DND-41 (cell line): ENCODE measurements at regions not wholly inside any gene's neighbourhood (a gene's known extent, or its start where the extent isn't known, plus 50 kb on each side); places are given as distances from the start of the nearest gene placed in this dataset.

ENCODE experiments used
- ATAC-seq: fragments of 200-7000 bp; cut with Tn5 transposase; 3 replicates; pipeline ENCODE4 v1.9.1; 2021; ENCODE audit warnings: low read depth; ENCODE audit not compliant: insufficient read depth
- DNase-seq: peaks from one replicate; pipeline ENCODE4 v3.0.0-alpha.2; 2020
- H2AFZ ChIP-seq: 2 replicates; pipeline ENCODE4 v1.6.0; 2012; ENCODE audit warnings: low read depth, low read length
- H3K27ac ChIP-seq: 2 replicates; pipeline ENCODE4 v1.5.1; 2012; ENCODE audit warnings: low read length, inconsistent platforms
- H3K27me3 ChIP-seq: fragments of 200-600 bp; sonication (generic); 2 replicates; pipeline ENCODE4 v1.6.0; 2012; ENCODE audit warnings: low read length, mild to moderate bottlenecking, inconsistent platforms; ENCODE audit not compliant: insufficient read depth, poor library complexity
- H3K36me3 ChIP-seq: 2 replicates; pipeline ENCODE4 v1.5.1; 2012; ENCODE audit warnings: low read length, inconsistent platforms; ENCODE audit not compliant: insufficient read depth
- H3K4me1 ChIP-seq: 2 replicates; pipeline ENCODE4 v1.5.1; 2012; ENCODE audit warnings: mild to moderate bottlenecking, low read length; ENCODE audit not compliant: insufficient read depth
- H3K4me2 ChIP-seq: 2 replicates; pipeline ENCODE4 v1.6.0; 2012; ENCODE audit warnings: mild to moderate bottlenecking, moderate library complexity, low read length, inconsistent platforms; ENCODE audit not compliant: insufficient read depth
- H3K4me3 ChIP-seq, 2 experiments: fragments of 200-600 bp in 1 of 2; shearing (Covaris generic) in 1 of 2; 2 replicates each; pipeline ENCODE4 v1.5.1; 2012 to 2016; ENCODE audit warnings: inconsistent platforms in 2 of 2, low read length in 2 of 2, mild to moderate bottlenecking in 2 of 2, low read depth in 1 of 2, moderate library complexity in 1 of 2
- H3K79me2 ChIP-seq: 2 replicates; pipeline ENCODE4 v1.6.0; 2012; ENCODE audit warnings: low read length, inconsistent platforms; ENCODE audit not compliant: insufficient read depth
- H3K9ac ChIP-seq: 2 replicates; pipeline ENCODE4 v1.6.0; 2012; ENCODE audit warnings: low read depth, mild to moderate bottlenecking, inconsistent platforms, low read length, moderate library complexity
- H3K9me3 ChIP-seq: 2 replicates; pipeline ENCODE4 v1.5.1; 2012; ENCODE audit warnings: low read length, moderate library complexity, mild to moderate bottlenecking, inconsistent platforms; ENCODE audit not compliant: insufficient read depth, severe bottlenecking
- H4K20me1 ChIP-seq: 2 replicates; pipeline ENCODE4 v1.6.0; 2012; ENCODE audit warnings: low read length; ENCODE audit not compliant: insufficient read depth
- EZH2 ChIP-seq: IDR thresholded peaks from 3 replicates; pipeline ENCODE4 v1.6.1; 2012; ENCODE audit warnings: borderline replicate concordance, low read depth, mild to moderate bottlenecking, moderate library complexity, low read length, inconsistent platforms; ENCODE audit not compliant: severe bottlenecking
- TF ChIP-seq, protein P1 (sequence below): IDR thresholded peaks from 2 replicates; pipeline ENCODE4 v1.5.1; 2012; ENCODE audit warnings: borderline replicate concordance, low read length, moderate library complexity, mild to moderate bottlenecking; ENCODE audit not compliant: poor library complexity, severe bottlenecking; ENCODE audit errors: extremely low read depth

DNA sequence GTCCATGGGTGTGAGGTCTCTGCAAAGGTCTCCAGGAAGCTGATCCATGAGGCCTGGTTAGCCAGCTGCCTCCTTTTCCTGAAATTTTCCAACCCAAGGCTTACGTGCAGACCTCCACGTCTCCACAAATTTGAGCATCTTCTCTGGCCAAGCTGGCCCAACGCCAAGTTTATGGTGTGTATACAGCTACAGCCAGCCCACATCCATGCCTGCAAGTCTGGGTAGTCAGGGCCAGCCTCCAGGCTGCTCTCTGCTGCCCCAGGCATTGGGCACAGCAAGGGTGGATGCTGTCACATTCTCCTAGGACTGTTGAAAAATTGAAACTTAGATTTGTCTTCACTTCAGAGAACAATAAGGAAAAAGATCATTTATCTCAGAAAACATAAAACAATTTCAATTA lies 525.5 kb upstream of the CHAC2 start:
- Histone ChIP-seq H3K4me1 (no peaks in the 10 kb centered on the region), H3K79me2 (no peaks in the 10 kb centered on the region), H3K9me3 (no peaks in the 10 kb centered on the region), H2AFZ (no peak overlapping the region), H3K9ac (no peak overlapping the region), H3K36me3 (no peaks in the 10 kb centered on the region), H3K27me3 (no peaks in the 10 kb centered on the region), H3K27ac (no peak overlapping the region), H4K20me1 (no peaks in the 10 kb centered on the region), H3K4me2 (no peak overlapping the region), H3K4me3 (no peak overlapping the region)
- no peak for TF ChIP-seq EZH2
- TF ChIP-seq, protein P1, sequence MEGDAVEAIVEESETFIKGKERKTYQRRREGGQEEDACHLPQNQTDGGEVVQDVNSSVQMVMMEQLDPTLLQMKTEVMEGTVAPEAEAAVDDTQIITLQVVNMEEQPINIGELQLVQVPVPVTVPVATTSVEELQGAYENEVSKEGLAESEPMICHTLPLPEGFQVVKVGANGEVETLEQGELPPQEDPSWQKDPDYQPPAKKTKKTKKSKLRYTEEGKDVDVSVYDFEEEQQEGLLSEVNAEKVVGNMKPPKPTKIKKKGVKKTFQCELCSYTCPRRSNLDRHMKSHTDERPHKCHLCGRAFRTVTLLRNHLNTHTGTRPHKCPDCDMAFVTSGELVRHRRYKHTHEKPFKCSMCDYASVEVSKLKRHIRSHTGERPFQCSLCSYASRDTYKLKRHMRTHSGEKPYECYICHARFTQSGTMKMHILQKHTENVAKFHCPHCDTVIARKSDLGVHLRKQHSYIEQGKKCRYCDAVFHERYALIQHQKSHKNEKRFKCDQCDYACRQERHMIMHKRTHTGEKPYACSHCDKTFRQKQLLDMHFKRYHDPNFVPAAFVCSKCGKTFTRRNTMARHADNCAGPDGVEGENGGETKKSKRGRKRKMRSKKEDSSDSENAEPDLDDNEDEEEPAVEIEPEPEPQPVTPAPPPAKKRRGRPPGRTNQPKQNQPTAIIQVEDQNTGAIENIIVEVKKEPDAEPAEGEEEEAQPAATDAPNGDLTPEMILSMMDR: no peak
- no peak for ATAC-seq
- no peak for DNase-seq

DNA sequence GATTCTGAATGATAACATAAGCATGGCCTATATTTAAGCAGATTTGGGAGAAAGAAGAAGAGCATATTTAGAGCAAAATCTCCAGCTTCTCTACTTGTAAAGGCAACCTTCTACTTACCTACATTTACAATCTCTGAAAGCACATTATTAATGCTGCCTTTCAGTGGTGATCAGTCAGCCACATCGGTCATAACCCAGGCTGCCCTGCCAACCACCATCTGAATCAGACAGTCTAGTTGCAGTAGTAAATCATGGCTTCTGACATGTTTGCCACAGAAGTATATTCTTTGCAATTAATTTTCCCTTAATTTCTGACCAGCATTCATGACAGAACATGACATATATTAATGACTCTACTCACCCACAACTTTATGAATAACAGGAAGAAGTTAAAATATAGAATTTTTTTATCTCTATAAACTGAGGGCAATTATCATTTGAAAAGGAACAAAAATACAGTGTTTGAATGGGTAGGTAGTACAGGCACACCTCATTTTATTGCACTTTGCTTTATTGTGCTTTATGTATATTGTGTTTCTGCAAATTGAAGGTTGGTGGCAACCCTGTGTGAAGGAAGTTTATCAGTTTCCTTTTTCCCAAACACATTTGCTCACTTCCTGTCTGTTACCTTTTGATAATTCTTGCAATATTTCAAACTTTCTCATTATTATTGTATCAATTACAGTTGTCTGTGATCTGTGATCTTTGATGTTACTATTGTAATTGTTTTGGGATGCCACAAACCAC lies 531.6 kb upstream of the CHAC2 start:
- H3K36me3 ChIP-seq: no peaks in the 10 kb centered on the region
- no peak overlapping the region for H3K9ac ChIP-seq
- H3K9me3 ChIP-seq: no peaks in the 10 kb centered on the region
- ATAC-seq: no peak
- peak overlapping the region; percentile 51; the same call in 1 of the 2 replicates for H3K27ac ChIP-seq
- H3K79me2 ChIP-seq: no peaks in the 10 kb centered on the region
- TF ChIP-seq EZH2: no peak
- TF ChIP-seq, protein P1: no peak
- no peaks in the 10 kb centered on the region for H3K27me3 ChIP-seq
- H2AFZ ChIP-seq: peak overlapping the region; percentile 22; the same call in 1 of the 2 replicates
- H3K4me1 ChIP-seq: peaks cover 60% of the 10 kb centered on the region
- H3K4me2 ChIP-seq: no peak overlapping the region
- no peak for DNase-seq
- H4K20me1 ChIP-seq: no peaks in the 10 kb centered on the region
- H3K4me3 ChIP-seq: no peak overlapping the region

DNA sequence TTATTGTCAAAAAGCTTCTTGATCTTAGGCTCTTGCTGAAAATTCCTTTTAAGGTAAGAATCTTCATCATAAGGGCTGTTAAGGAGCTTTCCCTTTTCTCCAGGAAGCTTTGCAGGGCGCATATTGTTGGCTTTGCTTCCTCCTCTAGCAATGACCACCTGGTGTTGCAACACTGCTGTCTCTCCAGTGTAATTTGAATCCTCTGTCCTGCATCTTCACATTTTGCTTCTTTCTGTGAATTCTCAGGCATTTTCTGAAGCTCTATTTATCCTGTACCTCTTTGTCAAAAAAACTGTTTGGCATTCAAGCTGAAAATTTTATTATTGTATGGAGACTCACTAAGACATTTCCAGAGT lies 533.1 kb upstream of the CHAC2 start:
- ATAC-seq (no peak), DNase-seq (no peak)
- Histone ChIP-seq H3K36me3 (no peaks in the 10 kb centered on the region), H3K79me2 (no peaks in the 10 kb centered on the region), H3K27me3 (no peaks in the 10 kb centered on the region), H3K4me2 (no peak overlapping the region), H2AFZ (0 out of 2 replicates have a peak overlapping the region, but pooled peaks have one; percentile 13), H3K4me3 (no peak overlapping the region), H3K9me3 (no peaks in the 10 kb centered on the region), H4K20me1 (no peaks in the 10 kb centered on the region), H3K4me1 (peaks cover 65% of the 10 kb centered on the region), H3K27ac (peak overlapping the region; percentile 53), H3K9ac (no peak overlapping the region)
- TF ChIP-seq EZH2: no peak
- TF ChIP-seq, protein P1: no peak
